ENCODE measurements at regions not wholly inside any gene's neighbourhood (a gene's known extent, or its start where the extent isn't known, plus 50 kb on each side); places are given as distances from the start of the nearest gene placed in this dataset.

- Histone ChIP-seq H3K27me3 (no peaks in the 10 kb centered on the region), H3K4me3 (no peak overlapping the region), H3K27ac (no peak overlapping the region), H3K36me3 (no peaks in the 10 kb centered on the region), H3K9me3 (no peaks in the 10 kb centered on the region), H3K4me1 (no peaks in the 10 kb centered on the region)
- TF ChIP-seq CTCF (IDR thresholded peaks at IDR 0.05) (no peak), EP300 (IDR thresholded peaks at IDR 0.05) (no peak)
- DNase-seq (ENCODE audit: low spot score in 2 of 2), result no peak
- WGBS, 2 donors, result 28 to 30% methylated on average over 2 of the region's 2 CpGs
These were observed 188.1 kb downstream of the DPY19L2 start for GRCh38 chr12:63480186-63480585.

GRCh38 chr12:63470161-63470560, 198.1 kb downstream of the DPY19L2 start:
- H3K9me3 ChIP-seq, result peaks cover 0 to under 1% (median 0%) of the 10 kb centered on the region in 4 donors
- no peaks in the 10 kb centered on the region for H3K36me3 ChIP-seq
- 83 to 89% methylated on average over 1 of the region's 1 CpG for WGBS, 2 donors
- H3K4me1 ChIP-seq, result no peaks in the 10 kb centered on the region
- no peak for DNase-seq (ENCODE audit: low spot score in 2 of 2)
- no peak overlapping the region for H3K27ac ChIP-seq
- TF ChIP-seq EP300 (IDR thresholded peaks at IDR 0.05) (no peak), CTCF (IDR thresholded peaks at IDR 0.05) (no peak), POLR2A (IDR thresholded peaks at IDR 0.05) (no peak)
- H3K4me3 ChIP-seq, result no peak overlapping the region
- no peaks in the 10 kb centered on the region for H3K27me3 ChIP-seq

- DNase-seq (ENCODE audit: low spot score in 2 of 2), result no peak
- TF ChIP-seq CTCF (IDR thresholded peaks at IDR 0.05) (no peak), POLR2A (IDR thresholded peaks at IDR 0.05) (no peak), EP300 (IDR thresholded peaks at IDR 0.05) (no peak)
- Histone ChIP-seq H3K27me3 (no peaks in the 10 kb centered on the region), H3K27ac (no peak overlapping the region), H3K9me3 (peaks cover 0 to 5% (median 0%) of the 10 kb centered on the region in 4 donors), H3K4me1 (no peaks in the 10 kb centered on the region), H3K4me3 (no peak overlapping the region), H3K36me3 (no peaks in the 10 kb centered on the region)
- WGBS, 2 donors, result 55 to 61% methylated on average over 4 of the region's 4 CpGs
These were observed 200.3 kb downstream of the DPY19L2 start for GRCh38 chr12:63467951-63468350.

GRCh38 chr12:63457857-63458256, 210.4 kb downstream of the DPY19L2 start:
- no peaks in the 10 kb centered on the region for H3K36me3 ChIP-seq
- H3K27ac ChIP-seq, result no peak overlapping the region
- TF ChIP-seq CTCF (IDR thresholded peaks at IDR 0.05) (no peak), EP300 (IDR thresholded peaks at IDR 0.05) (no peak), POLR2A (IDR thresholded peaks at IDR 0.05) (no peak)
- 77 to 78% methylated on average over 1 of the region's 1 CpG for WGBS, 2 donors
- H3K9me3 ChIP-seq, result no peaks in the 10 kb centered on the region
- DNase-seq (ENCODE audit: low spot score in 2 of 2), result no peak
- no peaks in the 10 kb centered on the region for H3K27me3 ChIP-seq
- H3K4me3 ChIP-seq, result no peak overlapping the region
- no peaks in the 10 kb centered on the region for H3K4me1 ChIP-seq

- Histone ChIP-seq H3K4me3 (no peak overlapping the region), H3K9me3 (no peaks in the 10 kb centered on the region), H3K27ac (no peak overlapping the region), H3K27me3 (no peaks in the 10 kb centered on the region), H3K36me3 (no peaks in the 10 kb centered on the region), H3K4me1 (no peaks in the 10 kb centered on the region)
- DNase-seq (ENCODE audit: low spot score in 2 of 2), result no peak
- TF ChIP-seq EP300 (IDR thresholded peaks at IDR 0.05), result no peak
- no peak for TF ChIP-seq CTCF (IDR thresholded peaks at IDR 0.05)
- TF ChIP-seq POLR2A (IDR thresholded peaks at IDR 0.05), result no peak
These were observed 210.9 kb downstream of the DPY19L2 start for GRCh38 chr12:63457428-63457827.
